Naive thymus-derived CD4-positive, alpha-beta T cell (primary cell): ENCODE measurements at regions not wholly inside any gene's neighbourhood (a gene's known extent, or its start where the extent isn't known, plus 50 kb on each side); places are given as distances from the start of the nearest gene placed in this dataset.

ENCODE experiments used
- ATAC-seq: fragments of 150-1000 bp; cut with Tn5 transposase; 2 replicates; pipeline ENCODE4 v1.10.0; 2021; ENCODE audit warnings: mild to moderate bottlenecking, moderate library complexity
- CTCF ChIA-PET: fragments of 350-600 bp; sonication (Branson Sonifier 250); formaldehyde crosslinking; loops from one replicate; lab custom pipeline; 2021; ENCODE audit warnings: antibody characterized with exemption; lab: Charles Lee
- POLR2A ChIA-PET: fragments of 350-600 bp; sonication (Branson Sonifier 250); formaldehyde crosslinking; loops from one replicate; lab custom pipeline; 2021; ENCODE audit warnings: antibody characterized with exemption, inconsistent platforms; lab: Charles Lee
- DNase-seq, 9 donors: peaks; one replicate each; pipeline versions ENCODE4 v3.0.0 to v3.0.0-alpha.2; 2020 to 2022; ENCODE audit warnings: mixed read lengths in 1 of 9
- H3K27ac ChIP-seq: one replicate; pipeline ENCODE4 v1.7.0; 2013; ENCODE audit warnings: mild to moderate bottlenecking, low read depth, low read length, moderate library complexity
- H3K27me3 ChIP-seq, 2 donors: one replicate each; pipeline ENCODE4 v1.7.0; 2013; ENCODE audit warnings: low read length in 2 of 2, mild to moderate bottlenecking in 2 of 2, moderate library complexity in 2 of 2; ENCODE audit not compliant: control insufficient read depth in 2 of 2, insufficient read depth in 2 of 2
- H3K36me3 ChIP-seq, 3 experiments: 1 replicate in 2 of 3; 2 replicates in 1 of 3; pipeline ENCODE4 v1.7.0; 2013; ENCODE audit warnings: low read length in 3 of 3, mild to moderate bottlenecking in 3 of 3, moderate library complexity in 1 of 3; ENCODE audit not compliant: insufficient read depth in 3 of 3, control insufficient read depth in 2 of 3
- H3K4me1 ChIP-seq, 2 donors: one replicate each; pipeline ENCODE4 v1.7.0; 2013; ENCODE audit warnings: low read length in 2 of 2, mild to moderate bottlenecking in 2 of 2, moderate library complexity in 1 of 2; ENCODE audit not compliant: control insufficient read depth in 2 of 2, insufficient read depth in 2 of 2
- H3K4me3 ChIP-seq: 2 replicates; pipeline ENCODE4 v1.7.0; 2013; ENCODE audit warnings: mild to moderate bottlenecking, low read length
- H3K9me3 ChIP-seq, 3 experiments: 1 replicate in 2 of 3; 2 replicates in 1 of 3; pipeline ENCODE4 v1.7.0; 2013; ENCODE audit warnings: low read length in 3 of 3; ENCODE audit not compliant: control insufficient read depth in 2 of 3
- H3K27ac Mint-ChIP-seq, 9 donors: one replicate each; pipeline ENCODE4 v1.8.0; 2020 to 2022; ENCODE audit warnings: mixed read lengths in 9 of 9, mild to moderate bottlenecking in 8 of 9, moderate library complexity in 5 of 9, inconsistent platforms in 2 of 9
- H3K27me3 Mint-ChIP-seq, 5 donors: one replicate each; pipeline ENCODE4 v1.8.0; 2021 to 2022; ENCODE audit warnings: mixed read lengths in 5 of 5, mild to moderate bottlenecking in 1 of 5
- H3K36me3 Mint-ChIP-seq, 5 donors: one replicate each; pipeline ENCODE4 v1.8.0; 2020 to 2022; ENCODE audit warnings: mixed read lengths in 5 of 5, mild to moderate bottlenecking in 3 of 5, inconsistent platforms in 1 of 5
- H3K4me1 Mint-ChIP-seq, 7 donors: one replicate each; pipeline ENCODE4 v1.8.0; 2020 to 2022; ENCODE audit warnings: mixed read lengths in 7 of 7, mild to moderate bottlenecking in 3 of 7, inconsistent platforms in 1 of 7
- H3K4me3 Mint-ChIP-seq, 10 donors: one replicate each; pipeline ENCODE4 v1.8.0; 2020 to 2022; ENCODE audit warnings: mild to moderate bottlenecking in 10 of 10, mixed read lengths in 10 of 10, moderate library complexity in 6 of 10, inconsistent platforms in 2 of 10
- H3K9me3 Mint-ChIP-seq, 11 donors: one replicate each; pipeline ENCODE4 v1.8.0; 2020 to 2022; ENCODE audit warnings: mixed read lengths in 11 of 11, mild to moderate bottlenecking in 4 of 11, inconsistent platforms in 1 of 11, moderate library complexity in 1 of 11
- intact Hi-C, 2 donors: fragments of 100-400 bp; cut with micrococcal nuclease; formaldehyde crosslinking; loops; one replicate each; pipeline ENCODE4 v1.15.1; 2023

GRCh38 chr5:77550406-77550805 lies 58.3 kb upstream of the WDR41 start:
- no peak overlapping the region for H3K27ac ChIP-seq
- H3K4me3 ChIP-seq = no peak overlapping the region
- no peaks in the 10 kb centered on the region for H3K36me3 ChIP-seq
- Mint-ChIP-seq H3K4me1 (no peaks in the 10 kb centered on the region), H3K27ac (no peak overlapping the region), H3K9me3 (peaks cover 1 to 32% (median 9%) of the 10 kb centered on the region in 11 donors), H3K27me3 (peaks cover 7 to 37% (median 17%) of the 10 kb centered on the region in 5 donors), H3K4me3 (no peak overlapping the region), H3K36me3 (no peaks in the 10 kb centered on the region)
- POLR2A ChIA-PET = no interaction called here
- CTCF ChIA-PET = no interaction called here
- intact Hi-C loops = no loop called here
- no peaks in the 10 kb centered on the region for H3K4me1 ChIP-seq
- no peaks in the 10 kb centered on the region for H3K27me3 ChIP-seq
- ATAC-seq (no peak), DNase-seq (no peak)
- H3K9me3 ChIP-seq = no peaks in the 10 kb centered on the region

- Mint-ChIP-seq H3K27me3 (peaks cover 12 to 56% (median 28%) of the 10 kb centered on the region in 5 donors), H3K27ac (no peak overlapping the region), H3K4me3 (no peak overlapping the region), H3K9me3 (peaks cover 3 to 24% (median 9%) of the 10 kb centered on the region in 11 donors), H3K36me3 (peaks cover 0 to 4% (median 0%) of the 10 kb centered on the region in 5 donors), H3K4me1 (no peaks in the 10 kb centered on the region)
- no peak for ATAC-seq
- no peaks in the 10 kb centered on the region for H3K4me1 ChIP-seq
- no peaks in the 10 kb centered on the region for H3K9me3 ChIP-seq
- no peaks in the 10 kb centered on the region for H3K27me3 ChIP-seq
- CTCF ChIA-PET = no interaction called here
- DNase-seq = no peak
- H3K36me3 ChIP-seq = no peaks in the 10 kb centered on the region
- intact Hi-C loops = no loop called here
- POLR2A ChIA-PET = no interaction called here
- no peak overlapping the region for H3K27ac ChIP-seq
- H3K4me3 ChIP-seq = no peak overlapping the region
Measured at GRCh38 chr5:77545285-77545684, 53.2 kb upstream of the WDR41 start.
